KOPT-K1 (cell line): ENCODE measurements at regions not wholly inside any gene's neighbourhood (a gene's known extent, or its start where the extent isn't known, plus 50 kb on each side); places are given as distances from the start of the nearest gene placed in this dataset.
"Not testable (repeated sequence)": the region's sequence is repeated elsewhere in the genome, so short reads cannot be mapped to it uniquely, and the experiment has no call there.

Source experiments
- H3K27ac ChIP-seq: fragments of 200-600 bp; sonication (generic); 2 replicates; pipeline ENCODE4 v1.5.1; 2016; ENCODE audit warnings: antibody characterized with exemption, mild to moderate bottlenecking, low read depth, low read length; ENCODE audit not compliant: poor library complexity, severe bottlenecking
- H3K36me3 ChIP-seq: fragments of 200-600 bp; sonication (generic); 2 replicates; pipeline ENCODE4 v1.5.1; 2017; ENCODE audit warnings: antibody characterized with exemption, mild to moderate bottlenecking, low read length, moderate library complexity; ENCODE audit not compliant: insufficient read depth
- H3K9me3 ChIP-seq: fragments of 200-600 bp; sonication (generic); 2 replicates; pipeline ENCODE4 v1.5.1; 2017; ENCODE audit warnings: antibody characterized with exemption, low read length, mild to moderate bottlenecking; ENCODE audit not compliant: insufficient read depth, poor library complexity, severe bottlenecking

DNA sequence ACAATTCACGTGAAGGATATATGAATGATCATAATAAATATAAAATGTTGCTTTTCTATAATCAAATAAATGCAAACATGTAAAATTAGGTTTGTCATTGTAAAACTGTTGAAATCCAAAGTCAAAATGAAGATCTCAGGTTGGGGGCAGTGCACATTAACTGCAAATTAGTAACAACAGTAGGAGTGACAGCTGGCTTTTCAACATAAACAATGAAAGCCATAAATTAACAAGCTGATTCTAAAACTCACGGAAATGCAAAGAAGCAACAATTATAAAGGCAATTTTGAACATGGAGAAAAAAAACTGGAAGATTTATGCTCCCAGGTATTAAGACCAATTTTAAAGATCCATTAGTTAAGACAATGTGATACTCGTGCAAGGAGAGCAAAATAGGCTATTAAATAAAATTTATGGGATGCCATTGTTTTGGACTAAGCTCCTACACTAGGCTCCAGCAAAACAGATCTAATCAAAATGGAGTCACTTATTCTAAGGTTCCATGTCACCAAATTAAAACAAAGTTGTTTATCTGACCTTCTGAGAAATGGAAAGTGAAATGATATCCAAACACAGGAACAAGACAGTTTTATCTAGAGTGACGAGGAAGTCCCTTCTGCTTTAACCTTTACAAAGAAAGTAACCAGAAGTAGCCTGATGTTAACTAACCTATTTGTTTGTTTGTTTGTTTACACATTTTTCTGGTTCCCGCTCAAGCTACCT lies 770.8 kb downstream of the EPHA7 start:
- no peak overlapping the region for H3K27ac ChIP-seq
- no peaks in the 10 kb centered on the region for H3K36me3 ChIP-seq
- no peaks in the 10 kb centered on the region for H3K9me3 ChIP-seq

DNA sequence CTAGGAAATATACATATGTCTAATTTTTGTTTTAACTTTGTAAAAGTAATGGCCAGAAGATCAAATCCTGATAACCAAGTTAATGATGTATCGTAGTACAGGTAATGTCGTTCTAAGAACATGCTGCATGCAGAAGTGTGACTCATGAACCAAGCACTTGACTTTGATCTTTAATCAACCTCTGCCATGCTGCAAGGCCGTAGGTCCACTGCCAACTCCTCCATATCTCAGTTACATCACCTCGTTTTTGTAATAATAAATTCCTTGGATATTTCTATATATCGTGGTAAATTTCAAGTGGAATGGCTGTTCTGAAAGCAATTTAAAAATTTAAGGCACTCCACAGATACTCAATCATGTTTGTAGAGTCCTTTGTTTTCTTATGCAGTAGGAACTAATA lies 771.7 kb downstream of the EPHA7 start:
- Histone ChIP-seq H3K27ac (no peak overlapping the region), H3K36me3 (no peaks in the 10 kb centered on the region), H3K9me3 (no peaks in the 10 kb centered on the region)

DNA sequence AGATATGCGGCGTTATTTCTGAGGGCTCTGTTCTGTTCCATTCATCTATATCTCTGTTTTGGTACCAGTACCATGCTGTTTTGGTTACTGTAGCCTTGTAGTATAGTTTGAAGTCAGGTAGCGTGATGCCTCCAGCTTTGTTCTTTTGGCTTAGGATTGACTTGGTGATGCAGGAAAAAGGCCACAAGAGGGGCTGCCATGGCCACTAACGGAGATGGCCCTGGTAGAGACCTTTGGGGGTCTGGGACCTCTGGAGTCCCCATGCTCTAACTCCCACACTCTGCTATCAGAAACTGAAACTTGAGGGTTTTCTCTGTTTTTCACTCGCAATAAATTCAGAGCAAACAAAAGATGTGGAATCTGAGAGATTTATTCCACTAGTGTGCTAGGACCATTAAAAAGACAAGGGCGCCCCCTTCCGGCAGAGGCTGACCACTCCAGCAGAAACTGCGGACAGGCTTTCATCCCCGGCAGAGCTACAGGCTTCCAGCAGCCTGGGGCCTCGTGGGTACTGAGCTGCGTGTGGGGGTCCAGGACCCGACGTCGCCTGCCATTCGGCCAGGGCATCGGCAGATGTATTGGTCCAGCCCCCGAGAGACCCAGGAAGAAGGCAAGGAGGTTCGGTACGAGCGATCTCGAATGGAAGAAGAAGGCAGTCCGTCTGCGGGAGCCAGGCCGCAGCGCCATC lies 775.1 kb downstream of the EPHA7 start:
- not testable (repeated sequence) for H3K27ac ChIP-seq, H3K36me3 ChIP-seq, H3K9me3 ChIP-seq

DNA sequence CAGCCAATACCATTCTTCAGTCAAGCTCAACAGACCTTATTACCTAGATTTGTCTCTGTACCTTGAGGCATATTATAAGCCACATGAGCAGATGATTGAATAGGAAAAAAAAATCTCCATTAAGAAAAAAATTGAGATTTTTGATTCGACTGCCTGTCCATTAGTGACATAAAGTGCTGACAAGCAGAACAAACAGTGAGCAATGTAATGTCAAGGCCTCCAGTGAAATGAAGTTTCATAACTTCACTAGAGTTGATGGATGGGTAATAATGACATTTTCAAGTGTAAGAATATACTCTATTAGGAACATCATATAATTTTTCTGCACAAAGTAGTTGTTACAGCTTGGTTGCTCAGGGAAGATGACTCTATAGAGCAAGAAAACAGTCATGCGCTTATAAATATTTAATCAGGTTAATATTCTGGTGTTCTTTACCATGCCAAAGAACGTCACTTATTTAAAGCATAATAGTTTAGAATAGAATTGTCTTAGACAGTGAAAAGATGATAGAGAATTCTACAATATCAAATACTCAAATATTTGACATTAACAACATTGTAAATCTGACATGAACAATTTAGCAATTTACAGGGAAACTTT lies 783.7 kb downstream of the EPHA7 start:
- H3K27ac ChIP-seq, result no peak overlapping the region
- H3K36me3 ChIP-seq, result no peaks in the 10 kb centered on the region
- no peaks in the 10 kb centered on the region for H3K9me3 ChIP-seq

DNA sequence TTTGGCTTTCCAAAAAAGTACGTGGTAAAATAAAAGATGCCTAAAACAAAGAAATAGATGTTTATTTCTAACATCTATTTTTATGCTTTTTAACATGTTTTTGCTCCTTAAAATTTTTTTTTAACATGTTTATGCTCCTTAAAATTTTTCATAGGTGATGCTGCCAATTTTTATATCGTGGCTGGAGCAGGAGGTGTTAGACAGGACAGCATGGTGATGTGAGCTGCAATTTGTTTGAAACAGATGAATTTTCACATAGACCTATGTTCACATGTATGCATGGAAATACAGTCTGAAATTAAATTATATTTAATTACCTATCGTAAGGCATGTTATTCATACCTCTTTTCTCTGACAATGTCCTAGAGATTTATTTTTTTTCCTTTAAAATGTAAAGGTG lies 784.8 kb downstream of the EPHA7 start:
- no peaks in the 10 kb centered on the region for H3K9me3 ChIP-seq
- no peak overlapping the region for H3K27ac ChIP-seq
- H3K36me3 ChIP-seq, result no peaks in the 10 kb centered on the region

DNA sequence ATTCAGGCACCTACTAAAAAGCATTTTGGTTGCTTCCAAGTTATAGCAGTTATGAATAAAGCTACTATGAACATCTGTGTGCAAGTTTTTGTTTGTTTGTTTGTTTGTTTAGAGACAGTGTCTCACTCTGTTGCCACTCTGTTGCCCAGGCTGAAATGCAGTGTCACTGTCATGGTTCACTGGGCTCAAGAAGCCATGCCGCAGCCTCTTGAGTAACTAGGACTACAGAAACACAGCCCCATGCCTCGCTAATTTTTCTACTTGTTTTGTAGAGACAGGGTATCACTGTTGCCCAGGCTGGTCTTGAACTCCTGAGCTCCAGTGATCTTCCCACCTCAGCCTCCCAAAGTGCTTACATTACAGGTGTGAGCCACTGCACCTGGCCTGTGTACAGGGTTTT lies 795.9 kb downstream of the EPHA7 start:
- no peak overlapping the region for H3K27ac ChIP-seq
- no peaks in the 10 kb centered on the region for H3K36me3 ChIP-seq
- H3K9me3 ChIP-seq, result no peaks in the 10 kb centered on the region

DNA sequence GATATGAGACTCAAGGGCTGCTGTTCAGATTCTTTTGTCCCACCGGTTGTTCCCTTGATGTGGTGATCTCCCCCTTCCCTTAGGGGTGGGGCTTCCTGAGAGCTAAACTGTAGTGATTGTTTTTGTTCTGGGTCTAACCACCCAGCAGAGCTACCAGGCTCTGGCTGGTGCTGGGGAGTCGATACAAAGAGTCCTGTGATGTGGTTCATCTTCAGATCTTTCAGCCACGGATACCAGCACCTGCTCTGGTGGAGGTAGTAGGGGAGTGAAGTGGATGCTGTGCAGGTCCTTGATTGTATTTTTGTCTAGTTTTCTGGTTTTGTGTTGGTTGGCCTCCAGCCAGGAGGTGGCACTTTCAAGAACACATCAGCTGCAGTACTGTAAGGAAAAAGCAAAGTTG lies 801.6 kb downstream of the EPHA7 start:
- Histone ChIP-seq H3K27ac (no peak overlapping the region), H3K36me3 (no peaks in the 10 kb centered on the region), H3K9me3 (no peaks in the 10 kb centered on the region)

DNA sequence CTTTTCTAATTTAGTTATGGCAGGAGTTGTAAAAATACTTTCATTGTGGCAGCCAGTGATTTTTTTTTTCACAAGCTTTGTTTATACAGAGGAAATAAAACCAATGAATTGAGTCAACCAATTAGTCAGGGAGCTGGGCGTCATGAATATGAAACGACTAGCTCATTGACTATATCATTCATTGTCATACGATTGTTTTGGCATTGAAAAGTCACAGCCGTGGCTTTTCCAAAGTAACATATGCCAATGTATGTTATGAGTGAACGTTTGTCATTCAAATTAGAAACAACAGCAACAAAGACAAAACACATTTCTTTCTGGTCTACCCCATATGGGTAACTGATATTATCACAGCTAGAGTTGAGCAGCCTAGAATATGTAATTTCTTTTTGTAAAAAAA lies 810.6 kb downstream of the EPHA7 start:
- no peaks in the 10 kb centered on the region for H3K9me3 ChIP-seq
- no peak overlapping the region for H3K27ac ChIP-seq
- no peaks in the 10 kb centered on the region for H3K36me3 ChIP-seq

DNA sequence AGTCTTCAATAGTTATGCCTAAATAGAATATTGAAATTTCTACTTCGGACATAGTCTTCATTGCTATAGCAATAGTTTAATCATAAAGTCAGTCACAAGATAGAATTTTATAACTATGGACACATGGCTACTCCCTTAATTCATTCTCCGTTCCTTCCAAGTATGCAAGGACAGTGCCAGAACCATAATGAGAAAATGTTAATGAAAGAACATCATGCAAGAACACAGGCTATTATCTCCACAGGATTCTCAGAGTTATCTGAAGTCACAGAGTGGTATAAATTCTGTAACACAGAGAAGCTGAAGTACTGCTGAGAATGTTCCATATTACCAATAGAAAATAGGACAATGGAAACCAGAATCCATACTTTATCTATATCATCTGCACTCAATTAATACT lies 826.2 kb downstream of the EPHA7 start:
- Histone ChIP-seq H3K27ac (no peak overlapping the region), H3K36me3 (no peaks in the 10 kb centered on the region), H3K9me3 (no peaks in the 10 kb centered on the region)

DNA sequence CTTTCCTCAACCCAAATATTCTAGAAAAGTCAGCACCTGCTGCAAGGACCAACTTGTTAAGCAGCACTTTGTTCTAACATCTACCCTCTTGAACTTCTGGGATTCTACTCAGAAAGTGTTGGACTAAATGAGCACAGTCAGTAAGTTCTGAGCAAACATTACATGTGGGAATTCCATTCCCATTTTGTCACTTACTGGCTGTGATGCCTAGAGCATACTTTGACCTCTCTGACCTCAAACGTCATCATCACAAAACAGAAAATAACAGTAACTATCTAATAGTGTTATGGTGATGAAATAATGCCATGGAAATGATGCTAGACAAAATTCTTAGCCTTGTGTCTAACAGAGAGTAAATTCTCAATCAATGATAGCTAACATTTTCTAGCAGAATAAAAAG lies 829.4 kb downstream of the EPHA7 start:
- H3K27ac ChIP-seq, result no peak overlapping the region
- H3K9me3 ChIP-seq, result no peaks in the 10 kb centered on the region
- H3K36me3 ChIP-seq, result no peaks in the 10 kb centered on the region

DNA sequence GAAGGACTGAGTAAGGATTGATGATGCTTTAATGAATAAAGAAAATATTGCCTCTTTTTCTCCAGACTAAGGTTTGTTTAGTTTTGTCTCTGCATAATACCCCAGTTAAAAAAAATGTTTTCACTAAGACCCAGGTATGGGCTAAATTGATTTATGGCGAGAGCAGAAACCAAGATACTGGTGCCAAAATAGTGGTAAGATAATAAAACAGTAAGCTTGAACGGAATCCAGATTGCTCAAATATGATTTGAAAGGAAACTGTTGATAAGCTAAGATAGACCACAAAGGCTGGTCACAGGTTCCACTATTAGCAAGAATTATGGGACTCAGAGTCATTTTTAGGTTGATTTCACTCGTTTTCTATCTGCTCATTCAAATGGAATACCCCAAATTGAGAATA lies 831.2 kb downstream of the EPHA7 start:
- no peaks in the 10 kb centered on the region for H3K36me3 ChIP-seq
- H3K9me3 ChIP-seq, result no peaks in the 10 kb centered on the region
- H3K27ac ChIP-seq, result no peak overlapping the region

DNA sequence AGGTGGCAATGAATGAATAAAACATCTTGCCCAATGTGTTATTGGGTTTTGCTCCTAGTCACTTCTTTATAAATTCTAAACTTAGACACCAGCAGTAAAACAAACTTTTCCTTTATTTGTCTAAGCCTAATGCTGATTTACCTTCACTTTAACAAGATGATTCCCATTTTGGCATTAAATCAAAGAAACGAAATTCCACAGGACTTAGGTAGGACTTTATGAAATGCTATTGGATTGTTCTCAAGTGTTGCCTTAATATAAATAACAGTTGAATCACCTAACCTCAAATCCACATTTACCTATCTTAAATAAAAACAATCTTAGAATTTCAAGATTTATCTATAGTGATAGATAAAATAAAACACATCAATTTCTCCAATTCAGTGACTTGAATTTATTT lies 831.8 kb downstream of the EPHA7 start:
- no peaks in the 10 kb centered on the region for H3K36me3 ChIP-seq
- no peaks in the 10 kb centered on the region for H3K9me3 ChIP-seq
- H3K27ac ChIP-seq, result no peak overlapping the region

DNA sequence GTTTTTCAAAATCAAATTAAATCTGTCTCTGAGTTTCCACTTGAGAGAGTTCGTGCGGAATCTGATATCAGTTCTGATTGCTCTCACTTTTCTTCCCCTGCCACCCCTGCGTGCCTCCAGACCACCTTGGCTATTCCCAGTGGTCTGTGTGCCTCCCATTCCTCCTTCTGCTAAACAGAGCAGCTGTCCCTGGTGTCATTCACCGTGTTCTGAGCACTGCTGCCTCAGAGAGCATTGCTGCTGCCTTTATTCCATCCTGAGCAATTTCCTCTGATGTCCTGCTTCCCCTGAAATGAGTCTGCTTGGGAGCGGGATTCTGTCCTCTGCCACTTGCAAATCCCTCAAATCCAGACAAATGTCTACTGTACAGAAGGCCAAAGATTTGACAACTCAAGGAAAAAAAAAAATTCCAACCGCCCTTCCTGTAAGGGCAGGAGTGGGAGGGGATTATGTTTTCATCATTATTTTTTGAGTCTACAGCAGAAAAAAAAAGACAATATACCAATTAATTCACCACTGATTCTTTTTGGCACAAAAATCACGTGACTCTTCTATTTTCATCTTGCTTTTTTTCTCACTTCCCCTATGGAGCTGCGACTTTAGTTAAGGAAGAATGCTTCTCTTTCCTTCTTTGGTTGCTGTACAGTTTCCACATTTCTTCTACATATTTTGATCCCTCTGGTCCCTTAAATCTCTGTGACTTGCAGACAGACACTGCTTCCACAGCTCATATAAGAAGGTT lies 833.0 kb downstream of the EPHA7 start:
- Histone ChIP-seq H3K9me3 (no peaks in the 10 kb centered on the region), H3K27ac (no peak overlapping the region), H3K36me3 (no peaks in the 10 kb centered on the region)

DNA sequence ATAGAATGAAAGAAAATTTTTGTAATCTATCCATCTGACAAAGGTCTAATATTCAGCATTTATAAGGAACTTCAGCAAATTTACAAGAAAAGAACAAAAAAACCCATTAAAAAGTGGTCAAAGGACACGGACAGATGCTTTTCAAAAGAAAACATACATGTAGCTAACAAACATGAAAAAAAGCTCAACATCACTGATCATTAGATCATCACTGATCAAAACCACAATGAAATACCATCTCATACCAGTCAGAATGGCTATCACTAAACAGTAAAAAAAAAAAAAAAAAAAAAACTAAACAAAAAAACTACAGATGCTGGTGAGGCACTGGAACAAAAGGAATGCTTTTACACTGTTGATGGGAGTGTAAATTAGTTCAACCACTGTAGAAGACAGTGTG lies 837.1 kb downstream of the EPHA7 start:
- H3K9me3 ChIP-seq, result no peaks in the 10 kb centered on the region

DNA sequence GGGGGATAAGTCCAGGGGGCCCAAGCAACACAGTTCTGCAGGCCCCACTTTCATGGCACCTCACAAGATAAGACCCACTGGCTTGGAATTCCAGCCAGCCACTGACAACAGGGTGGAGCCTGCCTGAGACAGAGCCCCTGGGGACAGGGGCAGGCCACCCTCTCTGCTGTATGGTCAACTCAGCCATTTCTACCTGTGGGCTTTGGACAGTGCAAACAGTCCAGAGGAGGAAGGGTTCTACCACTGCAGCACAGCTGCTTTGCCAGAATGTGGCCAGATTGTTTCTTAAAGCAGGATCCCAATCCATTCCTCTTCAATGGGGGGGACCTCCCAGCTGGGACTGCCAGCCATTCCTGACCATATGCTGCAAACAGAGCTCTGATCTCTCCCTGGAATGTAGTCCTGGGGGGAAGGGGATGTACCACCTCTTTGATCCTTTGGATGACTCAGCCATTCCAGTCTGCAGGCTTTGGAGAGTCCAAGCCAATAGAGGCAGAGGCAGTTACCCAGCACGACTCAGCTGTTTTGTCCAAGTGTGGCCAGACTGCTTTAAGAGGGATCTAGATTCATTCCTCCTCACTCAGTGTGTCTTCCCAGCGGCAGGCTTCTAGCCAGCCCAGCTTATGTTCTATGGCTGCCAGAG lies 842.2 kb downstream of the EPHA7 start:
- Histone ChIP-seq H3K27ac (no peak overlapping the region), H3K9me3 (no peaks in the 10 kb centered on the region), H3K36me3 (no peaks in the 10 kb centered on the region)

More for the DNA sequence above, 837.1 kb downstream of the EPHA7 start:
- Histone ChIP-seq H3K36me3 (no peaks in the 10 kb centered on the region), H3K27ac (no peak overlapping the region)
